HCT116 (cell line): ENCODE measurements at regions not wholly inside any gene's neighbourhood (a gene's known extent, or its start where the extent isn't known, plus 50 kb on each side); places are given as distances from the start of the nearest gene placed in this dataset.

Experiments
- ATAC-seq: fragments of 200-7000 bp; cut with Tn5 transposase; 2 replicates; pipeline ENCODE4 v1.9.1; 2020; ENCODE audit warnings: mild to moderate bottlenecking, moderate library complexity
- BruUV-seq: library from RNA; stranded (reverse); fragments of 400-500 nt; replicated peaks from 2 replicates; lab custom pipeline; 2021; lab: Mats Ljungman, UMichigan
- CTCF ChIA-PET: fragments of 300-600 bp; sonication (Branson Sonifier 250); formaldehyde crosslinking; loops from one replicate; lab custom pipeline; 2021; ENCODE audit warnings: antibody characterized with exemption; lab: Charles Lee
- POLR2A ChIA-PET: fragments of 300-600, 350-600 bp; sonication (Branson Sonifier 250); formaldehyde crosslinking; loops from one replicate; lab custom pipeline; 2021; ENCODE audit warnings: antibody characterized with exemption; lab: Charles Lee
- RAD21 ChIA-PET, 2 experiments: fragments of 300-600 bp; sonication (Branson Sonifier 250); formaldehyde crosslinking; loops; one replicate each; lab custom pipeline; 2023; ENCODE audit warnings: low total read pairs in 2 of 2; ENCODE audit not compliant: uncharacterized antibody in 2 of 2, unreplicated experiment in 2 of 2, low non-redundant PET in 1 of 2; lab: Charles Lee
- DNase-seq: peaks from one replicate; pipeline ENCODE4 v3.0.0-alpha.2; 2010; ENCODE audit warnings: low read depth, low spot score
- H2AFZ ChIP-seq: fragments of 200-600 bp; shearing (Covaris generic), sonication (generic); 2 replicates; pipeline ENCODE4 v1.6.1; 2017; ENCODE audit warnings: low read depth, mixed run types, mixed read lengths, antibody characterized with exemption, low read length; ENCODE audit not compliant: poor library complexity, severe bottlenecking
- H3K27ac ChIP-seq: 2 replicates; pipeline ENCODE4 v1.5.1; 2012; ENCODE audit warnings: low read depth, low read length
- H3K27me3 ChIP-seq: fragments of 200-600 bp; sonication (generic); 2 replicates; pipeline ENCODE4 v1.6.1; 2016; ENCODE audit warnings: mixed run types, low read length, mixed read lengths; ENCODE audit not compliant: insufficient read depth
- H3K36me3 ChIP-seq, 2 experiments: fragments of 200-500 bp in 1 of 2; fragments of 200-600 bp in 1 of 2; sonication (Bioruptor generic) in 1 of 2; sonication (generic) in 1 of 2; 2 replicates each; pipeline versions ENCODE4 v1.5.1 to v1.6.1; 2014 to 2016; ENCODE audit warnings: low read length in 2 of 2, inconsistent platforms in 1 of 2, mixed read lengths in 1 of 2, mixed run types in 1 of 2; ENCODE audit not compliant: insufficient read depth in 2 of 2, control insufficient read depth in 1 of 2
- H3K4me1 ChIP-seq, 2 experiments: fragments of 200-600 bp in 1 of 2; sonication (generic) in 1 of 2; 2 replicates each; pipeline versions ENCODE4 v1.5.1 to v1.6.1; 2012 to 2017; ENCODE audit warnings: low read length in 2 of 2, inconsistent platforms in 1 of 2, mild to moderate bottlenecking in 1 of 2, mixed read lengths in 1 of 2, mixed run types in 1 of 2, moderate library complexity in 1 of 2; ENCODE audit not compliant: insufficient read depth in 2 of 2, control insufficient read depth in 1 of 2
- H3K4me2 ChIP-seq: fragments of 200-600 bp; sonication (generic); 2 replicates; pipeline ENCODE4 v1.6.1; 2017; ENCODE audit warnings: mixed run types, low read length, mixed read lengths
- H3K4me3 ChIP-seq, 2 experiments: fragments of 200-600 bp in 1 of 2; sonication (generic) in 1 of 2; replicated peaks in 1 of 2; 2 replicates each; pipeline ENCODE4 v1.5.1; 2011 to 2016; ENCODE audit warnings: low read length in 2 of 2, control low read depth in 1 of 2, low read depth in 1 of 2, mild to moderate bottlenecking in 1 of 2, mixed read lengths in 1 of 2, mixed run types in 1 of 2
- H3K79me2 ChIP-seq: fragments of 200-600 bp; sonication (generic); 2 replicates; pipeline ENCODE4 v1.6.1; 2017; ENCODE audit warnings: mild to moderate bottlenecking, mixed run types, low read length, moderate library complexity, mixed read lengths; ENCODE audit not compliant: insufficient read depth
- H3K9ac ChIP-seq: fragments of 200-600 bp; sonication (generic); 2 replicates; pipeline ENCODE4 v1.6.1; 2016; ENCODE audit warnings: low read length, mixed read lengths
- H3K9me2 ChIP-seq: fragments of 200-600 bp; sonication (generic), shearing (Covaris generic); 2 replicates; pipeline ENCODE4 v1.6.1; 2017; ENCODE audit warnings: mixed run types, mild to moderate bottlenecking, moderate library complexity; ENCODE audit not compliant: insufficient read depth
- H3K9me3 ChIP-seq, 2 experiments: fragments of 200-500 bp in 1 of 2; fragments of 200-600 bp in 1 of 2; sonication (Bioruptor generic) in 1 of 2; sonication (generic) in 1 of 2; 2 replicates each; pipeline ENCODE4 v1.6.1; 2014 to 2017; ENCODE audit warnings: low read length in 2 of 2, mixed read lengths in 2 of 2, inconsistent platforms in 1 of 2, low read depth in 1 of 2, mild to moderate bottlenecking in 1 of 2, mixed run types in 1 of 2, moderate library complexity in 1 of 2; ENCODE audit not compliant: control insufficient read depth in 1 of 2, insufficient read depth in 1 of 2
- H4K20me1 ChIP-seq: fragments of 200-600 bp; sonication (generic), shearing (Covaris generic); 2 replicates; pipeline ENCODE4 v1.6.1; 2017; ENCODE audit warnings: mixed run types, mild to moderate bottlenecking, moderate library complexity; ENCODE audit not compliant: insufficient read depth
- CBX3 ChIP-seq: IDR thresholded peaks from 2 replicates; pipeline ENCODE4 v1.6.1; 2012; ENCODE audit warnings: low read depth
- CEBPB ChIP-seq: IDR thresholded peaks from 2 replicates; pipeline ENCODE4 v1.6.1; 2012; ENCODE audit warnings: low read depth
- EGR1 ChIP-seq: IDR thresholded peaks from 2 replicates; pipeline ENCODE4 v1.6.1; 2012; ENCODE audit warnings: low read depth
- ELF1 ChIP-seq: IDR thresholded peaks from 2 replicates; pipeline ENCODE4 v1.6.1; 2012; ENCODE audit warnings: low read depth, borderline replicate concordance
- EZH2 ChIP-seq: fragments of 200-600 bp; sonication (generic); IDR thresholded peaks from 2 replicates; pipeline ENCODE4 v1.6.1; 2017; ENCODE audit warnings: antibody characterized with exemption, mixed run types
- FOSL1 ChIP-seq: IDR thresholded peaks from 2 replicates; pipeline ENCODE4 v1.6.1; 2012; ENCODE audit warnings: low read depth
- JUND ChIP-seq: IDR thresholded peaks from 2 replicates; pipeline ENCODE4 v1.6.1; 2012
- MAX ChIP-seq: IDR thresholded peaks from 2 replicates; pipeline ENCODE4 v1.6.1; 2012
- POLR2A ChIP-seq: IDR thresholded peaks from 2 replicates; pipeline ENCODE4 v1.7.0; 2011; ENCODE audit warnings: borderline replicate concordance; ENCODE audit not compliant: insufficient read depth, insufficient read length; ENCODE audit errors: extremely low read depth
- POLR2AphosphoS5 ChIP-seq: IDR thresholded peaks from 2 replicates; pipeline ENCODE4 v1.6.1; 2011; ENCODE audit warnings: mild to moderate bottlenecking, low read depth, low read length, moderate library complexity
- SIN3A ChIP-seq: IDR thresholded peaks from 2 replicates; pipeline ENCODE4 v1.6.1; 2012; ENCODE audit warnings: low read depth
- SRF ChIP-seq: IDR thresholded peaks from 2 replicates; pipeline ENCODE4 v1.6.1; 2012; ENCODE audit warnings: low read depth
- TCF7L2 ChIP-seq: IDR thresholded peaks from 2 replicates; pipeline ENCODE4 v1.7.0; 2011; ENCODE audit warnings: borderline replicate concordance, inconsistent platforms; ENCODE audit not compliant: insufficient read depth, insufficient read length; ENCODE audit errors: extremely low read depth
- YY1 ChIP-seq: IDR thresholded peaks from 2 replicates; pipeline ENCODE4 v1.6.1; 2011; ENCODE audit warnings: low read length, low read depth, moderate library complexity, mild to moderate bottlenecking; ENCODE audit not compliant: insufficient replicate concordance; ENCODE audit errors: extremely low read depth
- ZFX ChIP-seq: fragments of 450-650 bp; IDR thresholded peaks from 2 replicates; pipeline ENCODE4 v1.6.1; 2017
- intact Hi-C: fragments of 100-400 bp; cut with micrococcal nuclease; formaldehyde crosslinking; loops from 2 replicates; pipeline ENCODE4 v1.10.0; 2022
- TF ChIP-seq, protein P1 (sequence below): IDR thresholded peaks from 2 replicates; pipeline ENCODE4 v1.6.1; 2012; ENCODE audit warnings: low read depth
- TF ChIP-seq, protein P2 (sequence below): IDR thresholded peaks from 2 replicates; pipeline ENCODE4 v1.6.1; 2012
- TF ChIP-seq, protein P3 (sequence below): IDR thresholded peaks from 2 replicates; pipeline ENCODE4 v1.6.1; 2011; ENCODE audit warnings: mild to moderate bottlenecking, low read length, moderate library complexity; ENCODE audit not compliant: insufficient replicate concordance; ENCODE audit errors: extremely low read depth

DNA sequence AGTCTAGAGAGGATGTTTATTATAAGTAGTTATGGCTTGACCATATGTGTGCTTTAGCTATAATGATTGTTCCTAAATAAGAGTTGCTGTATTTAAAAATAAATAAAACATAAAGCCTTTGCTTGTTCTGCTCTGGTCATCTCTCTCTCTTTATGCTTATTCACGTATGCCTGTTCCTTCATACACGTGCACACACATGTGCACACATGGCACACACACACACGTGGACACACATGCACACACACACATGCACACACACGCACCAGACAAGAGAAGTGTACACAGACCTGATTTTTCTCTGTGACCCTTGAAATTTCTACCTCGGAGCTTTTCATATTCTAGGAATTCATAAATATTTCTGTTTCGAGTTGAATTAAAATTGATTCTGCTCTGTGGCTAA, 658.2 kb upstream of the SALL3 start (continued):
- TF ChIP-seq, protein P1, sequence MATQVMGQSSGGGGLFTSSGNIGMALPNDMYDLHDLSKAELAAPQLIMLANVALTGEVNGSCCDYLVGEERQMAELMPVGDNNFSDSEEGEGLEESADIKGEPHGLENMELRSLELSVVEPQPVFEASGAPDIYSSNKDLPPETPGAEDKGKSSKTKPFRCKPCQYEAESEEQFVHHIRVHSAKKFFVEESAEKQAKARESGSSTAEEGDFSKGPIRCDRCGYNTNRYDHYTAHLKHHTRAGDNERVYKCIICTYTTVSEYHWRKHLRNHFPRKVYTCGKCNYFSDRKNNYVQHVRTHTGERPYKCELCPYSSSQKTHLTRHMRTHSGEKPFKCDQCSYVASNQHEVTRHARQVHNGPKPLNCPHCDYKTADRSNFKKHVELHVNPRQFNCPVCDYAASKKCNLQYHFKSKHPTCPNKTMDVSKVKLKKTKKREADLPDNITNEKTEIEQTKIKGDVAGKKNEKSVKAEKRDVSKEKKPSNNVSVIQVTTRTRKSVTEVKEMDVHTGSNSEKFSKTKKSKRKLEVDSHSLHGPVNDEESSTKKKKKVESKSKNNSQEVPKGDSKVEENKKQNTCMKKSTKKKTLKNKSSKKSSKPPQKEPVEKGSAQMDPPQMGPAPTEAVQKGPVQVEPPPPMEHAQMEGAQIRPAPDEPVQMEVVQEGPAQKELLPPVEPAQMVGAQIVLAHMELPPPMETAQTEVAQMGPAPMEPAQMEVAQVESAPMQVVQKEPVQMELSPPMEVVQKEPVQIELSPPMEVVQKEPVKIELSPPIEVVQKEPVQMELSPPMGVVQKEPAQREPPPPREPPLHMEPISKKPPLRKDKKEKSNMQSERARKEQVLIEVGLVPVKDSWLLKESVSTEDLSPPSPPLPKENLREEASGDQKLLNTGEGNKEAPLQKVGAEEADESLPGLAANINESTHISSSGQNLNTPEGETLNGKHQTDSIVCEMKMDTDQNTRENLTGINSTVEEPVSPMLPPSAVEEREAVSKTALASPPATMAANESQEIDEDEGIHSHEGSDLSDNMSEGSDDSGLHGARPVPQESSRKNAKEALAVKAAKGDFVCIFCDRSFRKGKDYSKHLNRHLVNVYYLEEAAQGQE, result no peak
- TF ChIP-seq ZFX (no peak), SRF (no peak)

GRCh38 chr18:78323453-78324197, 656.0 kb upstream of the SALL3 start:
- no TSS peak for BruUV-seq
- ATAC-seq, result no peak
- no peak overlapping the region for H2AFZ ChIP-seq

More at GRCh38 chr18:78323453-78324197, 656.0 kb upstream of the SALL3 start:
- Histone ChIP-seq H3K9me2 (no peaks in the 10 kb centered on the region), H3K36me3 (no peaks in the 10 kb centered on the region), H3K9me3 (peaks cover 3 to 16% of the 10 kb centered on the region in 2 experiments; a peak in 3 of 4 replicates), H4K20me1 (no peaks in the 10 kb centered on the region), H3K27me3 (no peaks in the 10 kb centered on the region), H3K4me3 (no peak overlapping the region), H3K79me2 (no peaks in the 10 kb centered on the region), H3K9ac (no peak overlapping the region), H3K4me2 (no peak overlapping the region), H3K4me1 (no peaks in the 10 kb centered on the region), H3K27ac (no peak overlapping the region)
- ChIA-PET RAD21 (no interaction called here), POLR2A (no interaction called here), CTCF (no interaction called here)
- TF ChIP-seq EZH2 (no peak), POLR2A (no peak), POLR2AphosphoS5 (no peak), ZFX (no peak), SRF (no peak), ELF1 (no peak), CBX3 (no peak), FOSL1 (no peak), JUND (no peak), YY1 (no peak), EGR1 (no peak), MAX (no peak), SIN3A (no peak), CEBPB (no peak), TCF7L2 (no peak)
- TF ChIP-seq, protein P2, sequence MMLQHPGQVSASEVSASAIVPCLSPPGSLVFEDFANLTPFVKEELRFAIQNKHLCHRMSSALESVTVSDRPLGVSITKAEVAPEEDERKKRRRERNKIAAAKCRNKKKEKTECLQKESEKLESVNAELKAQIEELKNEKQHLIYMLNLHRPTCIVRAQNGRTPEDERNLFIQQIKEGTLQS, result no peak
- TF ChIP-seq, protein P3, sequence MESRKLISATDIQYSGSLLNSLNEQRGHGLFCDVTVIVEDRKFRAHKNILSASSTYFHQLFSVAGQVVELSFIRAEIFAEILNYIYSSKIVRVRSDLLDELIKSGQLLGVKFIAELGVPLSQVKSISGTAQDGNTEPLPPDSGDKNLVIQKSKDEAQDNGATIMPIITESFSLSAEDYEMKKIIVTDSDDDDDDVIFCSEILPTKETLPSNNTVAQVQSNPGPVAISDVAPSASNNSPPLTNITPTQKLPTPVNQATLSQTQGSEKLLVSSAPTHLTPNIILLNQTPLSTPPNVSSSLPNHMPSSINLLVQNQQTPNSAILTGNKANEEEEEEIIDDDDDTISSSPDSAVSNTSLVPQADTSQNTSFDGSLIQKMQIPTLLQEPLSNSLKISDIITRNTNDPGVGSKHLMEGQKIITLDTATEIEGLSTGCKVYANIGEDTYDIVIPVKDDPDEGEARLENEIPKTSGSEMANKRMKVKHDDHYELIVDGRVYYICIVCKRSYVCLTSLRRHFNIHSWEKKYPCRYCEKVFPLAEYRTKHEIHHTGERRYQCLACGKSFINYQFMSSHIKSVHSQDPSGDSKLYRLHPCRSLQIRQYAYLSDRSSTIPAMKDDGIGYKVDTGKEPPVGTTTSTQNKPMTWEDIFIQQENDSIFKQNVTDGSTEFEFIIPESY, result no peak
- intact Hi-C loops, result no loop called here
- DNase-seq, result no peak
